GM12878 (cell line): ENCODE measurements at regions not wholly inside any gene's neighbourhood (a gene's known extent, or its start where the extent isn't known, plus 50 kb on each side); places are given as distances from the start of the nearest gene placed in this dataset.

Source experiments
- ATAC-seq: fragments of 200-7000 bp; cut with Tn5 transposase; 3 replicates; pipeline ENCODE4 v1.9.1; 2020; ENCODE audit warnings: mild to moderate bottlenecking, moderate library complexity
- BruUV-seq: library from RNA; stranded (reverse); fragments of 400-500 nt; replicated peaks from 2 replicates; lab custom pipeline; 2021; lab: Mats Ljungman, UMichigan
- CTCF ChIA-PET: fragments of 300-600 bp; sonication (Branson Sonifier 250); formaldehyde crosslinking; extraction: SDS; loops from one replicate; lab custom pipeline; 2021; ENCODE audit warnings: inconsistent platforms; lab: Yijun Ruan, JAX
- POLR2A ChIA-PET: fragments of 350-600 bp; formaldehyde crosslinking; extraction: SDS; loops from one replicate; lab custom pipeline; 2021; ENCODE audit warnings: inconsistent platforms; lab: Charles Lee
- RAD21 ChIA-PET: fragments of 300-600 bp; sonication (Branson Sonifier 250); formaldehyde crosslinking; loops from one replicate; lab custom pipeline; 2023; ENCODE audit warnings: antibody characterized with exemption; ENCODE audit not compliant: unreplicated experiment; lab: Charles Lee
- SMC1A ChIA-PET: fragments of 300-600 bp; sonication (Branson Sonifier 250); formaldehyde crosslinking; loops from one replicate; lab custom pipeline; 2023; ENCODE audit not compliant: unreplicated experiment, uncharacterized antibody; lab: Charles Lee
- DNase-seq: peaks from one replicate; pipeline ENCODE4 v3.0.0-alpha.2; 2011; ENCODE audit warnings: low read depth, low spot score
- FAIRE-seq: peaks from 3 replicates; lab custom pipeline; 2011; peaks lifted over from hg19 to GRCh38; lab: Jason Lieb, UNC
- H2AFZ ChIP-seq: 2 replicates; pipeline ENCODE4 v1.6.0; 2011; ENCODE audit warnings: low read depth, low read length, control low read depth; ENCODE audit not compliant: control insufficient read depth
- H3K27ac ChIP-seq: 2 replicates; pipeline ENCODE4 v1.5.1; 2011; ENCODE audit warnings: control low read depth; ENCODE audit not compliant: control insufficient read depth, insufficient read depth
- H3K27me3 ChIP-seq, 2 experiments: replicated peaks in 1 of 2; 2 replicates each; pipeline versions ENCODE4 v1.6.0 to v1.6.1; 2011; ENCODE audit warnings: low read length in 1 of 2; ENCODE audit not compliant: control insufficient read depth in 2 of 2, insufficient read depth in 2 of 2
- H3K36me3 ChIP-seq, 2 experiments: 2 replicates each; pipeline ENCODE4 v1.5.1; 2011; ENCODE audit warnings: low read length in 1 of 2; ENCODE audit not compliant: control insufficient read depth in 2 of 2, insufficient read depth in 2 of 2
- H3K4me1 ChIP-seq: 2 replicates; pipeline ENCODE4 v1.6.1; 2011; ENCODE audit warnings: mild to moderate bottlenecking, low read length, moderate library complexity, mixed read lengths; ENCODE audit not compliant: control insufficient read depth, insufficient read depth
- H3K4me2 ChIP-seq: 2 replicates; pipeline ENCODE4 v1.6.0; 2011; ENCODE audit warnings: control low read depth; ENCODE audit not compliant: control insufficient read depth, insufficient read depth
- H3K4me3 ChIP-seq: fragments of 200-600 bp; sonication (generic); 2 replicates; pipeline ENCODE4 v1.5.1; 2016
- H3K79me2 ChIP-seq: 2 replicates; pipeline ENCODE4 v1.6.0; 2011; ENCODE audit warnings: low read length; ENCODE audit not compliant: control insufficient read depth, insufficient read depth
- H3K9ac ChIP-seq: 2 replicates; pipeline ENCODE4 v1.8.0; 2011; ENCODE audit warnings: low read length, control low read depth, mixed read lengths; ENCODE audit not compliant: control insufficient read depth, insufficient read depth
- H3K9me3 ChIP-seq: replicated peaks from 3 replicates; pipeline ENCODE4 v1.5.1; 2011; ENCODE audit warnings: mild to moderate bottlenecking, low read length; ENCODE audit not compliant: control insufficient read depth, insufficient read depth
- H4K20me1 ChIP-seq: 2 replicates; pipeline ENCODE4 v1.6.0; 2011; ENCODE audit not compliant: control insufficient read depth, insufficient read depth
- CHD4 ChIP-seq: fragments of 200-600 bp; sonication (generic); IDR thresholded peaks from 2 replicates; pipeline ENCODE4 v1.6.1; 2016; ENCODE audit warnings: mild to moderate bottlenecking
- EED ChIP-seq: sonication (generic); IDR thresholded peaks from 2 replicates; pipeline ENCODE4 v1.6.1; 2016; ENCODE audit warnings: antibody characterized with exemption, low read depth
- ESRRA ChIP-seq: IDR thresholded peaks from 2 replicates; pipeline ENCODE4 v1.6.1; 2012; ENCODE audit warnings: mild to moderate bottlenecking, low read length, improper control_type of control experiment
- FOXK2 ChIP-seq: fragments of 450-650 bp; IDR thresholded peaks from 2 replicates; pipeline ENCODE4 v1.6.1; 2017; ENCODE audit warnings: mild to moderate bottlenecking, moderate library complexity
- IKZF2 ChIP-seq, 2 experiments: fragments of 450-650 bp; IDR thresholded peaks; 2 replicates each; pipeline ENCODE4 v1.6.1; 2017; ENCODE audit warnings: mild to moderate bottlenecking in 2 of 2, moderate library complexity in 2 of 2
- IRF4 ChIP-seq: IDR thresholded peaks from 2 replicates; pipeline ENCODE4 v1.6.1; 2011; ENCODE audit warnings: low read depth, low read length
- LARP7 ChIP-seq: fragments of 450-650 bp; IDR thresholded peaks from 2 replicates; pipeline ENCODE4 v1.6.1; 2017; ENCODE audit warnings: mild to moderate bottlenecking
- MEF2B ChIP-seq: fragments of 450-650 bp; IDR thresholded peaks from 2 replicates; pipeline ENCODE4 v1.6.1; 2018; ENCODE audit warnings: mild to moderate bottlenecking, moderate library complexity; ENCODE audit not compliant: partially characterized antibody, poor library complexity, severe bottlenecking
- NR2C1 ChIP-seq: fragments of 450-650 bp; IDR thresholded peaks from 2 replicates; pipeline ENCODE4 v1.6.1; 2017; ENCODE audit warnings: antibody characterized with exemption, mild to moderate bottlenecking, moderate library complexity
- POLR2AphosphoS5 ChIP-seq: IDR thresholded peaks from 2 replicates; pipeline ENCODE4 v1.6.1; 2011; ENCODE audit warnings: mild to moderate bottlenecking, low read length, inconsistent platforms
- PRDM15 ChIP-seq: fragments of 450-650 bp; formaldehyde crosslinking; IDR thresholded peaks from 2 replicates; pipeline ENCODE4 v1.4.0; 2020; ENCODE audit warnings: mild to moderate bottlenecking, moderate library complexity
- SMARCA5 ChIP-seq: fragments of 450-650 bp; IDR thresholded peaks from 2 replicates; pipeline ENCODE4 v1.6.1; 2017; ENCODE audit warnings: mild to moderate bottlenecking
- SREBF1 ChIP-seq: IDR thresholded peaks from 2 replicates; pipeline ENCODE4 v1.6.1; 2012; ENCODE audit warnings: mild to moderate bottlenecking, low read length
- TCF3 ChIP-seq: IDR thresholded peaks from 2 replicates; pipeline ENCODE4 v1.6.1; 2012; ENCODE audit warnings: low read depth, mild to moderate bottlenecking, low read length, borderline replicate concordance; ENCODE audit not compliant: insufficient read depth
- WRNIP1 ChIP-seq: IDR thresholded peaks from 2 replicates; pipeline ENCODE4 v1.6.1; 2011; ENCODE audit warnings: low read depth, low read length, improper control_type of control experiment, borderline replicate concordance
- ZZZ3 ChIP-seq: IDR thresholded peaks from 2 replicates; pipeline ENCODE4 v1.6.1; 2011; ENCODE audit warnings: low read depth; ENCODE audit not compliant: control insufficient read depth, insufficient read length
- WGBS: methylation state at CpG from one replicate; pipeline ENCODE4 v1.1.6; 2016; ENCODE audit warnings: low lambda C conversion rate; ENCODE audit not compliant: insufficient replicate concordance, insufficient coverage; ENCODE audit errors: missing lambda C conversion rate; 5-methylcytosine and 5-hydroxymethylcytosine counted together
- in situ Hi-C: fragments of 300-500 bp; cut with MboI; formaldehyde crosslinking; loops from 9 replicates; pipeline ENCODE4 v1.14.3; 2018; ENCODE audit warnings: mixed read lengths
- intact Hi-C: fragments of 100-400 bp; cut with micrococcal nuclease; formaldehyde crosslinking; loops from one replicate; pipeline ENCODE4 v1.14.2; 2022; ENCODE audit not compliant: unreplicated experiment

GRCh38 chr1:166699613-166700012 is 139.7 kb upstream of the POGK start:
- no peaks in the 10 kb centered on the region for H3K9me3 ChIP-seq
- FAIRE-seq: no peak
- no peak for TF ChIP-seq FOXK2
- TF ChIP-seq, all 136 proteins: peak for 0
- Histone ChIP-seq H4K20me1 (no peaks in the 10 kb centered on the region), H3K27me3 (no peaks in the 10 kb centered on the region), H3K4me1 (no peaks in the 10 kb centered on the region), H3K4me3 (no peak overlapping the region), H3K36me3 (no peaks in the 10 kb centered on the region), H2AFZ (no peak overlapping the region), H3K27ac (no peak overlapping the region), H3K9ac (no peak overlapping the region), H3K4me2 (no peak overlapping the region), H3K79me2 (no peaks in the 10 kb centered on the region)
- intact Hi-C loops: no loop called here
- ChIA-PET SMC1A (no interaction called here), CTCF (no interaction called here), RAD21 (no interaction called here), POLR2A (no interaction called here)
- WGBS: under 1% methylated on average over 5 of the region's 5 CpGs
- in situ Hi-C loops: no loop called here
- no peak for DNase-seq
- BruUV-seq: no TSS peak
- no peak for ATAC-seq

DNA sequence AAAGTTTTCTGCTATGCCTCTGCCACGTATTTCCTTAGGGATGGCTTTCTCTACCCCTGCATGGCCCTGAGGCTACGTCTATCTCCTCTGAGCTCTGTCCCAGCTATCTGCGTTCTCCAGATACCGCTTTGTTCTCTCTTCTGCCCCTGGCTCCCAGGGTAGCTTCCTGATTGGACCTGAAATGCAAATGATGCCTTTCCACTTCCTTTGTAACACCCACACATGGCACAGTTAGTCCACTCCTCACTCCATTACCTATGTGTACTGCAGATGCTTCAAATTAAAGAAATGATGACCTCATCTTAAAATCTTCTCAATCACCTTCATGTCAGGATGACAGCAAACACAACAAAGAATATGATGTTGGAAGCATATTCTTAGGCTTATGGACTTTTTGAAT is 138.6 kb upstream of the POGK start:
- ATAC-seq: no peak
- SMC1A ChIA-PET: no interaction called here
- Histone ChIP-seq H4K20me1 (no peaks in the 10 kb centered on the region), H3K27ac (no peak overlapping the region), H2AFZ (no peak overlapping the region), H3K4me3 (no peak overlapping the region), H3K36me3 (no peaks in the 10 kb centered on the region), H3K4me2 (no peak overlapping the region), H3K4me1 (no peaks in the 10 kb centered on the region), H3K79me2 (no peaks in the 10 kb centered on the region), H3K9me3 (no peaks in the 10 kb centered on the region), H3K27me3 (no peaks in the 10 kb centered on the region), H3K9ac (no peak overlapping the region)
- in situ Hi-C loops: no loop called here
- POLR2A ChIA-PET: no interaction called here
- 49% methylated on average over 4 of the region's 4 CpGs for WGBS
- intact Hi-C loops: no loop called here
- BruUV-seq: no TSS peak
- CTCF ChIA-PET: no interaction called here
- FAIRE-seq: no peak
- DNase-seq: no peak
- RAD21 ChIA-PET: no interaction called here
- TF ChIP-seq IRF4 (no peak), LARP7 (no peak), MEF2B (no peak), NR2C1 (no peak), PRDM15 (CRISPR knock-in tag) (no peak), POLR2AphosphoS5 (no peak), ESRRA (no peak), IKZF2 (IDR thresholded peaks at IDR 0.05) (no peak), WRNIP1 (no peak), TCF3 (no peak), EED (no peak), CHD4 (no peak), SMARCA5 (no peak), ZZZ3 (no peak), SREBF1 (no peak)
